Stimulated activated CD4-positive, alpha-beta T cell treated with anti-CD3 and anti-CD28 coated beads, TNF-alpha, amount 100 ng/mL, for 1 hour (primary cell): ENCODE measurements at regions not wholly inside any gene's neighbourhood (a gene's known extent, or its start where the extent isn't known, plus 50 kb on each side); places are given as distances from the start of the nearest gene placed in this dataset.

Experiments used
- DNase-seq, 3 donors: peaks; one replicate each; pipeline ENCODE4 v3.0.0-alpha.2; 2020; ENCODE audit warnings: low read depth in 3 of 3, low spot score in 1 of 3

DNA sequence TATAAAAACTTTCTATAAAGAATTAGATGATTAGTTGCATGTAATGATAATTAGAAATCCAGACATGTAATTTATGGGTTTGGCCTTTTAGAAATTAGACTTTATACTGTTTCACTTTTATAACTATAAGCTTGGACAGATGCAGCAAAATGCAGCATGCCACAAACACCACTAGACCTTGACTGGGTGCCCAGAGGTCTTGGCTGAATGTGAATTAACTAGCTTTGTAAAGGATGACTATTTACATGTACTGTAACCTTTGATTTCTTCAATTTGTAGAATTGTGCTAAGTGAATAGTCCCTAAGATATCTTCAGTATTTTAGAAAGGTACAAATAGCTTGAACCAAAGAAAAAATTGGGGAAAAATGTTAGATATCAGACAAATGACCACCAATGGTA, 2168.1 kb downstream of the MAT2B start:
- no peak for DNase-seq

DNA sequence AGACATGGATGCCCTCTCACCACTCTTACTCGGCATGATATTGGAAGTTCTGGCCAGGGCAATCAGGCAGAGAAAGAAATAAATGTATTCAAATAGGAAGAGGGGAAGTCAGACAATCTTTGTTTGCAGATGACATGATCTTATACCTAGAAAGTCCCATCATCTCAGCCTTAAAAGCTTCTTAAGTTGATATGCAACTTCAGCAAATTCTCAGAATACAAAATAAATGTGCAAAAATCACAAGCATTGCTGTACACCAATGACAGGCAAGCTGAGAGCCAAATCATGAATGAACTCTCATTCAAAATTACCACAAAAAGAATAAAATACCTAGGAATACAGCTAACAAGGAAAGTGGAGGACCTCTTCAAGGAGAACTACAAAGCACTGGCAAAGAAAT, 2190.4 kb downstream of the MAT2B start:
- no peak for DNase-seq

DNA sequence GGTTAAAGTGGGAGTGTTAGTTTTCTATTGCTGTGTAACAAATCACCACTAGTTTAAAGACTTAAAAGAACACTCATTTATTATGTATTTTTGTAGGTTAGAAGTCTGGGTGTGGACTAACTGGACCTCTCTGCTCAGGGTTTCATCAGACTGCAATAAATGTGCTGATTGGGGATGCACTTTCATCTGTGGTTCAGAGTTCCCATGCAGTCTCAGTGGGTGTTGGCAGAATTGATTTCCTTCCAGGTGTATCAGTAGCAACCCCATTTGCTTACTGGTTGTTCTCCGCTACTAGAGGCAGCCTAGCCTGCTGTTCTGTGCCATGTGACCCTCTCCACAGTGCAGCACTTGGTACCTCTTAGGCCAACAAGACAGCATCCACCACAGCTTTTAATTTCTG, 2200.5 kb downstream of the MAT2B start:
- DNase-seq, result no peak

DNA sequence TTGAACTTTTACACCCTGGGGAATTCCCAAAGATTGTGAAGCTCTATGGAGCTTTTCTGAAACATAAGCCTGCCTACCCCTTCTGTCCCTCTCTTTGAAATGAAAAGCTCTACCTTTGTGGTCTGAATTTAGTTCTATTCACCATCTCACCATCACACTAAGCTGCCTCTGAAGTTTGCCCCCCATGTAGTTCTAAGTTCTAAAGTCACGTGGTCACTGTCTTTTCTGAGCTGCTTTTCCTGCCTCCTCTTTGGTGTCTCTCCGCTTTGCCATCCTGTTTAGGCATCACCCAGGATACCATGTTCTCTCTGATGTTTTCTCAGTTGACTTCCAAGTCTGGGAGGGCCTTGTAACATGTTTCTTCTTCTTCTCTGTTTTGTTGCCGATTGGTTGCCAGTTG, 2206.6 kb downstream of the MAT2B start:
- DNase-seq, result no peak

DNA sequence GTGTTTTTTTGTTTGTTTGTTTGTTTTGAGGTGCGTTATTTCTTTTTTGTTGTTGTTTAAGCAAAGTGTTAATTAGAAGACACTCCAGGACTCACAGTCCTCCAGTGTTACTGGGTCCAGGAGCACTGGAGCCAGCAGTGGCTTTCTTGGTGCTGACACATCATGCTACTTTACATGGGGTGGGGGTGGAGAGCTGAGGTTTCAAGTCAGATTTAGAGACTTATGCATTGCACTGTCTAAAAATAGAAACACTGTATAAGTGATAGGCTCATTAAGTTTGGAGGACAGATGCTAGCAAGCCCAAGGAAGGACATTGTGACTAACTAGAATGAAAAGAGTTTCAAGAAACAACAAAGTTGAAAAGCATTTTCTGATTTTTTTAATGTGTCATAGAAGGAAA, 2209.2 kb downstream of the MAT2B start:
- DNase-seq, result no peak

DNA sequence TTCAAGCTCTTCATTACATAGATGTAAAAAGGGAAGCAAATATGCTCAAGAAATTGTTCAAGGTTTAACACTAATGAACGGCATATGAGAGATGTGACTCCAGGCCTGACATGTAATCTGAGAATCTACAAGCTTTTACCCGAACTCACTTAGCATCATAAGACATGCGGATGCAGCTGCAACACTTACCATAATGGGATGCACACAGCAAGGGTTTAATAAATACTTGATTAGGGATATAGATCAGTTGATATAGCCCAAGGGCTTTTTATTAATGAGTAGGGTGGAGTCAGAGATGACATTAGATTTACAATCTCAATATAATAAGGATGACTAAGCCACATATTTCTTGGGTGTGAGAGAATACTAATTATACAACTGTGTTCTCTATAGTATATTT, 2215.5 kb downstream of the MAT2B start:
- no peak for DNase-seq

DNA sequence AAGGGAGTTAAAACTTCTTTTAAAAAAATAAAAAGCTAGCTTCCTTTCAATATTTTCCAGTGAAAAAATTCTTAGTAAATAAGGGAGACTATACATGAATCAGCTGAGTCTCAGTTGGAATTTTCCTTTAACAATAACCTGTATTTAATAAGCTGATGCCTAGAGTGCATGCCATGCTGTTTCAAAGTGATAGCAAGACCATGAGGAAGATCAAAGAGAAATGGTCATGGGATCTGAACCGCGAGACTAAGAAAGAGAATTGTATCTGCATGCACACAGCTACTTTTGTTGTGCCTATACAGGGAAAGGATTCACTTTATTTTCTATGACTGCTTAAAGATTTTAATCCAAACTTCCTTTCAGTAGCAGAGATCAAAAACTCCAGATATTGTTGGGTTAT, 2217.0 kb downstream of the MAT2B start:
- DNase-seq, result no peak

DNA sequence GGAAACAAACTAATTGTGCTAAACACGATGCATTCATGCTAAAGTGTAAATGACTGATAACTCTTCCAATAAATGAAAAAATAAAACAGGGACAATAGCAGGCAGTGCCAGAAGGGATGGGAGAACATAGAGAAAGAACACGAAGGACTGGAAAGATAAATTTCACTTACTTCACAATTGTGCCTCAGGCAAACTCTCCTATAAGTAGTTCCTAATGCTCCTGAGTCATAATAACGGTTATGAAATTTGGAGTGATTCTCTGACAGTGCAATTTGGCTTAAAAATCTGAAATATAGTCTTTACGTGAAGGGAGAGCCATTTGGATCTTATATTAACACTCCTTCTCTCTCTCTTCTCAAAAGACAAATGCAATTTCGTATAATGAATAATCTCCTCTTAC, 2218.5 kb downstream of the MAT2B start:
- DNase-seq, result no peak

DNA sequence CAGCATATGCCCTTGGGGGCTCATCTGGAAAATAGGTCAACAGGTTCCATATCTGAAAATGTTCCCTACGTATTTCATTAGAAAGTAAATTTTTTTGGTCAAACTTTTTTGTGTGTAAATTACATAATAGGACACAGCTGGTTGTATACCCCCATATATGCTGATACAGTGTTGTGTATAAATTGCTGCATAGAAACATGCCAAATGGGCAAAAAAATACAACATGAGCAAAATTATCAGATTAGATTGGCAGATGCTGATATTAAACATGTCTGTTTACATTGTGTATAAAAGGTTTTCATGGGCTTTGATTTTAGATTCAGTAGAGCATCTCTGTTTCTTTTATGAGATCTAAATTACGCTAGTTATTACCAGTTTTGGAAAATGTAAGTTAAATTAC, 2223.0 kb downstream of the MAT2B start:
- no peak for DNase-seq

DNA sequence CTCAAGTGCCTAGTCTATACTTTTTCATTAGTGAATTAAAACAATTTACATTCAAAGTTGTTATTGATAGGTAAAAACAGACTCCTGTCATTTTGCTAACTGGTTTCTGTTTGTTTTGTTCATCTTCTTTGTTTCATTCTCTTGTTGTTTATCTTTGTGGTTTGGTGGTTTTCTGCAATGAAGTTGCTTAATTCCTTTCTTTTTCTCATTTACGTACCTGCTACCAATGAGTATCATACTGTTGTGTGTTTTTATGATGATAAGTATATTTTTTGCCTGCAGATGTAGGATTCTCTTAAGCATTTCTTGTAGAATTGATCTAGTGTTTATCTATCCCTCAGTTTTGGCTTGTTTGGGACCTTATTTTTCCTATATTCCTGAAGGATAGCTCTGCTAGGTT, 2230.0 kb downstream of the MAT2B start:
- no peak for DNase-seq

DNA sequence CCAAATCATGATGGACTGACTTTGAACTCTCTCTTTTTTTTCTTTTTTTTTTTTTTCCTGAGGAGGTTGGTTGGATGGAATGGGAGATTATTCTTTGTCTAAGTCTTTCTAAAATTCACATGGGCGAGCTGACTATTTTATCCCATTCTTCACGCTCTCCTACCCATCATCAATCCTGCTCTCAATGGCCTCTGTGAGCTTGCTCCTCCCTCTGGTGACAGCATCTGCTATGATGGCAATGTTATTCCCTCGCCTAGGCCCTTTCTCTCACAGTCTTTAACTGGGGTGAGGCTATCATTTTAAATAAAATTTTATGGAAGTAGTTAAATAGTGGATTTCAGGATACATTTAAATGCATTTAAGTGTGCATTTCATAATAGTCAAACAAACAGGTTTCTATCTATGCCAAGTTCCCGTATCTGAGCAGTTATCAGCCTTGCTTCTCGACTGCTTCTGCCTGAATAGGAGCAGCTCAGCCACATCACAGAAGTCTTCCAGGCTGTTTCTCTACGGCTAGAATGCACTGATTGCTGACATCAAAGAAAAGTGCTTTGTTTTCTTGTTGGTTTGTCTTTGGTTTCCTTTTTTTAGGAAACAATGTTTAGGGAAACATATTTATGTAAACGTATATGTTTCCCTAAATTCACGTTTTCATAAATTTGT, 2233.8 kb downstream of the MAT2B start:
- DNase-seq, result no peak

DNA sequence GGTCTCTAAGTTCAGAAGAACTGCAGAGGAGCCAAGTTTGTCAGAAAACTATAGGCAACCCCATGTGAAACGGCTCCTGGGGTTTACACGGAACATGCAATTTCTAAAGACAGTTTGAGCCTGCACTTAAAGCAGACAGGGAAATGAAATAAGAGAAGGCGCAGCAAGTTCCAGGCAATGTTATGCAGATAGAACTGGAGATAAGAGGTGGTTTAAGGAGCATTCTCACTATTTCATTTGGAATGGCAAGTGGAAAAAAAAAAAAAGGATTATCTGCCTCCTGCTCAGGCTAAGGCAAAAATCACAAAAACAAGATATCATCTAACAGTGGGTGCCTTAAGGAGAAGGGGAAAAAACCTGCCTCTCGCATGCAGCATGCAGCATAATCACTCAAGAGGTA, 2252.4 kb downstream of the MAT2B start:
- DNase-seq, result no peak

DNA sequence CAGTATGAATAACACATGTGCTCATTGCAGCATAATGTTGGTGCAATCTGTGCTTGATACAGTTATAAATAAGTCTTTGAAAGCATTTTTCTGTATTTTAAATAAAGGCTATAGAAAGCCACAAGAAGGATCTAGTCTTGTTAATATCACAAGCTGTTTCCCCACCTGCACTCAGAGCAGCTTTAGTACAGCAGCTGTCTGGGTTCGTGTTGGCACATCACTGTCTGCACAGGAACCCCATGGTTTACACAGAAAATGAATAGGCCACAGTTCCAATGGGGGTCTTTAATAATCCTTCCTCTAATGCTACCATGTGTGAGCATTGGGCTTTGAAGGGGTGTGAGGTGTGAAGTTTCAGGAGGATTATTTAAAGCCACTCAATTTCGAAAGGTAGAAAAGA, 2269.7 kb downstream of the MAT2B start:
- no peak for DNase-seq

DNA sequence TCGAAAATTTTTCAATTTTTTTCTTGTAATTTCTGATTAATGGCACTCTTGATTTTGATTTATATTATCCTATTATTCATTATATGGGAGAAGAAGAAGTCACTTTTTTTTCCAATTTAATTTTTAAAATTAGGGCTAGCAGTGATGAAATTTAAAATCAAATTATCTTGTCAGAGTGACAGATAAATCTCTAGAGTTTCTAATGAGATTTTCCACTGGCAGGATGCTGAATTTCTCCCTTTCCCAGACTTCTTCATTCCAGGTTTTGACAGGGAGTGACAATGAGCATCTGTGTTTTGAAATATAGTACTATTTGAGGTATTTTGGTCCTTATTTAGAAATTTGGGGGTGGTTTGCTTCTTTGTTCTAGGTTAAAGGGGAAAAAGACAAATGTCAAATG, 2274.1 kb downstream of the MAT2B start:
- no peak for DNase-seq

DNA sequence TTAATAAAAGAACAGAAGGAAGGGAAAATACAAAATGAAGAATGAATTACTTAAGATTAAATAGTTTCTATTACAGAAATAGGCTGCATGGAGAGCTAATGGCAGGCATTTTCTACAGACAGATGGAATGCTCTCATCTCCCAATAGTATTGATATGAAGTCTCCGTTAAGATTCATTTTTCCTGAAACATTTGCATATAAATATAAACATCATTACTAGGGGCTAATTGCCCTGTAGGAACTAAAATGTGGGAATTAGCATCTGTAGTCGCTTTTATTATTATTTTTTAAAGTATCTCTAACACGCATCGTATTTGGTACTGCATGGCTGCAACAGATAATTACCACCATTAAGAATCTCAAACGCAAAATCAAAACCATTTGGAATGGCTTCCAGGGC, 2275.5 kb downstream of the MAT2B start:
- DNase-seq, result no peak

DNA sequence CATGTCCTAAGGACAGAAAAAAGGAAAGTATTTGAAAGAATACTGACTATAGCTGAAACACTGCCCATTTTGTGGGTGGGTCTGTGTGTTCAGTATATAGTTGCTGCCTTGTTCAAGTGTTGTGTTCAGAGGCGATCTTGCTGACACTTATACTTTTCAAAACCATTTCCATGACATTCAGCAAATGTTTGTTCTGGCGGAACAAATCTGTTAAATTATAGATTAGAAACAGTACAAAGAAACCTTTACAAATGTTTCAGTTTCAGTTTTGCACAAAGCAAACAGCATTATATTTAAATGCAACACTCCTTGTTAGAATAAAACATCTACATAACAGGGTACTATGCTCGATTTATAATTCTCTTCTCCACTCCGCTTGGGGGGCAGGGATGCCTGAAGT, 2276.3 kb downstream of the MAT2B start:
- no peak for DNase-seq

DNA sequence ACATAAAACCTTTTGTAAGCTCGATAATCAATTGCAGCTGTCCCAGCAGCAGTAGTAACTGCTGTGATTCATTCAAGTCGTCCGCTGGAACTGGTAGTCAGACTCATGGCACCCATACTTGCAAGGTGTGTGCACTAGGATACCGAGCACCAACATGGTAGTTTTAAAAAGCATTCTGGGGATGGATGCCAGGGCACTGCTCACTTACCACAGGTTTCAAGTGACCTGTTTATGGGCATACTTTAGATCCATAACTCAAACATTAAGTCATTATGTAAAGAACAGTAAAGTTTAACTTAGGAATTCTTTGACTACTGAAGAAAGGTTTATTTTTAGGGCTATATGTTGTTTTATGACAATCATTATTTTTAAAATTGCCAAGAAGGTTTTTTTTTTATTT, 2277.6 kb downstream of the MAT2B start:
- no peak for DNase-seq

DNA sequence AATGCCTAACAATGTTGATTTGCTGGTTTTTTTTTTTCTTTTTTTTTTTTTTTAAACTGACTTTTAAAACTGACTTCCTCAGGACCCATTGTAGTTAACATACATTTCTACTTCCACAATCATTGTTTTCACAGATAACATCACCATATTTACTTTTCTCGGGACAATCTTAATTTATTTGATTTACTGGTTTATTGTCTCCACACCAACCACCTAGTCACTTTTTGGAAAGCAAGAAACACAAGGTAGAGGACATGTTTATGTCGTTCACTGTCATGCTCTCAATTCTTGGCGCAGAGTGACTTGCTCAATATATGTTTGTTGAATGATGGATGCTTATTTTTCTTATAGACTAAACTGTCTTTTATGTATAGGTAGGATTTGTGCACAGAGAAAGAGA, 2280.7 kb downstream of the MAT2B start:
- no peak for DNase-seq

DNA sequence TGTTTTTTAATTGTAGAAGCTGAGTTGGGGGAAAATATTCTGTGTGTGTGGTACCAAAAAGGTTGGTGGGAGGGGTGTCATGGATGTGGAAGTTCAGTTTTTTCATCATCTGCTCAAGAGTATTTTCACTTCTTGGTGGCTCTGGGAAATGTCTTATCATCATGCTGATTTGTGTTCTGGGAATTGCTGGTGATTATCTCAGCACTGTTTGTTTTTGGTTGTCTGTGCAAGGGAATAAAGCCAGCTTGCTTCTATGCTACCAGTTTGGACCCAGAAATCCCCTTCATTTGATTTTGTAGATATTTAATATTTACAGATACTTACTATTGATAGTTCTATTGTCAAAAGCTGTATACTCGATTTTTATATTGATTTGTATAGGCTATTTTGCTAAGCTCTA, 2289.7 kb downstream of the MAT2B start:
- DNase-seq, result no peak

DNA sequence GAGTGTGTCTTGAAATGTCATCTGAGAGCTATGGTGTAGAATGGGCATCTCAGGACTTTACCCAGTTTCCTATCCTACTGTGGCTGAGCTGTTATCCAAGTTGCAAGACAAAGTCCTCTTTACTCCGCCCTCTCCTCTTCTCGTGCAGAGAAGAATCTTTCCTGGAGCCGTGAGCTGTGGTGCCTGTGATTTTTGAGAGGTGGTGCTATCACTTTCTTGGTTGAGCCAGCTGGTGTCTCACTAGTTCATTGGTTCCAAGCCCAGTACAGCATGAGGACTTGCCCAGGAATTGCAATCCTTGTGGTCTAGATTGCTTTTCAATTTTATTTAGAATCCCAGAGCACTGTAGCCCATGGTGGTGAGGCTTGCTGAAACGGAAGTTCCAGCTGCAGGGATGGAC, 2300.3 kb downstream of the MAT2B start:
- no peak for DNase-seq

DNA sequence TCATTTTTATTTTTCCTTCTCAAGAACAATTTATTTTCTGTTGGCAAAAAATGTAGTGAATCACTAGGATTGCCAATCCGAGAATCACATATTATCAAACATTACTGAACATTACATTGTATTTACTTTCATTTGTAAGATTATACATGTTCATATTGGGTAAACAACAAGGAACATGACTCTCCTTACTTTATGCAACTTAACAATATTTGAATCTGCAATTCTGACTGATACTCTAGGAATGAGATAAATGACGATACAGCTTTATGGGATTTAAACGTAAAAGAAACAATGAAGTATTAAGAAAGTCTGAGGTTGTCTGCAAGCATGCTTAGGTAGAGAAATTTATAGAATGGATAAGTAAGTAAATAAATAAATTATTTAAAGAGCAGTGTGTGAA, 2302.9 kb downstream of the MAT2B start:
- no peak for DNase-seq

DNA sequence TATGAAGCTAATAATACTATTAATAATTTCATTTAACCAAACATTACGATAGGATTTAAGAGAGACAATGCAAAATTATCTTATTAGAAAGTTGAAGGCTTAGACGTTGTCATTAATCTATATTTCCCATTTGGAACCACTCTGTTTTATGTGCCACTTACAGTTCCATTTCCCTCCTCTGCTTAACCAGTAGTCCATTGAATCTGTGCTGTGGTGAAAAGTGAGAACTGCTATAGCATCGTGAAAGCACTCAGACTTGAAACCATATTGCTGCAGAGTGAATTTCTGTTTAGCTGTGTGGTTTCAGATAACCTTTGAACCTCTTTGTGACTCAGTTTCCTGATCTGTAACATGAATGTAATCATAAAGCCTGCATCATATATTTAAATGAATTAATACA, 2304.5 kb downstream of the MAT2B start:
- no peak for DNase-seq

DNA sequence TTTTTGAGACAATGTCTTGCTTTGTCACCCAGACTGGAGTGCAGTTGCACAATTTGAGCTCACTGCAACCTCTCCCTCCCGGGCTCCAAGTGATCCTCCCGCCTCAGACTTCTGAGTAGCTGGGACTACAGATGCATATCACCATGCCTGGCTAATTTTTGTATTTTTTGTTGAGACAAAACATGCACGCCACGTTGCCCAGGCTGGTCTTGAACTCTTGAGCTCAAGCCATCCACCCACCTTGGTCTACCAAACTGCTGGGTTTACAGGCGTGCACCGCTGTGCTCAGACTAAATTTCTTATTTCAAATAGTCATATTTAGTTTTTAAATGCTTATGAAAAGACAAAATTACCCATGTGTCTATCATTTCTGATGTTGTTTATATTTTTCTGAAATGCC, 2324.1 kb downstream of the MAT2B start:
- DNase-seq, result no peak

DNA sequence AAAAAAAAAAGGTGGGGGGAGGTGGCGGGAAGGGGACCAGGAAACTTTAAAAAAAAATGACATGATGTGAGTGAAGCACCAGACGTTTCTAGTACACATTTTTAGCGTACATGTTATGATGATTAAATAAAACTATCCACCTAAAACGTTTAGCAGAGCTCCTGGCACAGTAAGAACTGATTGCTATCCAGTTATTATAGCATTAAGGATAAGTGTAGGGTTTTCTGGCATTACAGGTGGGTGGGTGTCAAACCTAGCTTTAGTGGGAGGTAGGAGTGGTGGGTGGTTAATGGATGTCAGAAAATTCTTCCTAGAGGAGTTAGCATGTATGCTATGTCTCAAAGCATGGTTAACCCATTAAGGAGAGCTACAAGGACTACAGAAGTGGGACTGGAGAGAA, 2329.5 kb downstream of the MAT2B start:
- no peak for DNase-seq
